Activated CD8-positive, alpha-beta memory T cell treated with anti-CD3 and anti-CD28 coated beads, Interleukin-2, amount 50 U/mL, for 4 hours (primary cell): ENCODE measurements at regions not wholly inside any gene's neighbourhood (a gene's known extent, or its start where the extent isn't known, plus 50 kb on each side); places are given as distances from the start of the nearest gene placed in this dataset.
"Not testable (repeated sequence)": the region's sequence is repeated elsewhere in the genome, so short reads cannot be mapped to it uniquely, and the experiment has no call there.

ENCODE experiments used
- DNase-seq: peaks from one replicate; pipeline ENCODE4 v3.0.0-alpha.2; 2020

DNA sequence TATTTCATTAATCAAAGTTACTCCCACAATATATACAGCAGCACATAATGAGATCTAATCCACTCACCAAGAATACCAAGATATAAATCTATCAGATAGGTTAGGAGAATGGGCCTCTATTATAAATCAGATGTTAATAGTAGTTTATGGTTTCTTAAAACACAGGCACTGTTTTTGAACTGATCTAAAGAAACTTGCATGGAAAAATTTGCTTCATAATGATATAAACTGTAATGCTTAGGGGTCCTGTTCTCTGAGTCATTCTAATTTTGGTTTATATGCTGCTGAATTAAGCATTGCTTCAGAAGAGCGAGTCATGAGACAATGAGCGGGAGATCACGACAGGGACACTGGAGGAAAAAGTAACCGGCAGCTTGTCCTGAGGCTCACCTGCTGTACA lies 113.3 kb upstream of the OTUD4 start:
- no peak for DNase-seq

DNA sequence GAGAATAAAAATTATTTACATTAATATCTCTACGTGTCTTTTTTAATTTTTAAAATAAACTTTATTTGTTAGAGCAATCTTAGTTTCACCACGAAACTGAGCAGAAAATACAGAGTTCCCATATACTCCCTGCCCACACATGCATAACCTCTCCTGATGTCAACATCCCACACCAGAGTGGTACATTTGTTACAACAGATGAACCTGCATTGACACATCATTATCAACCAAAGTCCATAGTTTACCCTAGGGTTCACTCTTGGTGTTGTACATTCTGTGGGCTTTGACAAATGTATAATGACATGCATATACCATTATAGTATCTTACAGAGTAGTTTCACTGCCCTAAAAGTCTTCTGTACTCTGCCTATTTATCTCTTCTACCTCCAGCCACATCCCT lies 110.6 kb upstream of the OTUD4 start:
- no peak for DNase-seq

DNA sequence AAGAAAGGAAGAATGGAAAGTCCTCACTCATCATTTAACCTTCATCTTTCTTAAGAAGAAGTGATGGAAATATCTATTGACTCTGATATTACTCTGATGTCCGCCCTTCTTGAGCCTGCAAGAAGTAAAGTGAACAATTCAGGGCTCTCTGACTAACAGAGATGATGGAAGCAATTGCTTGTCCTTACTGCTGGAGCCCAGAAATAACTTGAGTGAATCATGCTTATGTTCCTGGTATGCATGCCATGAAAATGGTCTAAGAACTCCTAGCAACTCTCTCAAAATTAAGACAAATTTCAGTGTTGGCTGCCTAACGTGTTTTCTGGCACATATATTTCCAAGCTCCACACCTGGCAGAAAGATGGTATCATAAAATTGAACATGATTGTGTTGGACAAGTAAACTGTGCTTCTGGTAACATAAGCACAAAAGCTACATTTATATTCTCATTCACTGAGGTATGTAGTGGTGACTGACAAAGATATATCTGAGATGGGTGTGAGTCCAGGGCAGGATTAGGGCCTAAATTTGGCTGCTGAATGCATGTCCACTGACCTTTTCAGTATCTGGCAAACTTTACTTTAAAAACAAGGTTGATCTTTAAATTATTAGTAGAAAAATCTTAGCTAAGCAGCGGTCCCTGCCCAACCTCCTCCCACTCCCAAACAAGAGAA lies 109.2 kb upstream of the OTUD4 start:
- DNase-seq, result no peak

DNA sequence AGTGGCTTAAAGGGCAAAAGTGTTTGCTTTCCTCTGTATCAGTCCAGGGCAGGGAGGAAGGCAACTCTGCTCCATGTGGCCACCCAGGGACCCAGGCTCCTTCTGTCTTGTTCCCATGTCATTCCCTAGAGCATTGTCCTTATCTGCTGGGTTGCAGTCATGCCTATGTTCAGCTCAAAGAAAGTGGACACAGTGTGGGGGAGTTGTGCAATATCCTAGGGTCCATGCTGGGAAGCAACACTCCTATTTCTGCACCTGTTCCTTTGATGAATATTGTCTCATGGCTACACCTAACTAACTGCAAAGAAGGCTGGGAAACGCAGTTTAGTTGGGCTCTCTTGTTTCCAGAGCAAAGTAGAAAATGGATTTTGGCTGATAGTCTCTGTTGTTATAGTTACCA lies 107.0 kb upstream of the OTUD4 start:
- DNase-seq, result no peak

DNA sequence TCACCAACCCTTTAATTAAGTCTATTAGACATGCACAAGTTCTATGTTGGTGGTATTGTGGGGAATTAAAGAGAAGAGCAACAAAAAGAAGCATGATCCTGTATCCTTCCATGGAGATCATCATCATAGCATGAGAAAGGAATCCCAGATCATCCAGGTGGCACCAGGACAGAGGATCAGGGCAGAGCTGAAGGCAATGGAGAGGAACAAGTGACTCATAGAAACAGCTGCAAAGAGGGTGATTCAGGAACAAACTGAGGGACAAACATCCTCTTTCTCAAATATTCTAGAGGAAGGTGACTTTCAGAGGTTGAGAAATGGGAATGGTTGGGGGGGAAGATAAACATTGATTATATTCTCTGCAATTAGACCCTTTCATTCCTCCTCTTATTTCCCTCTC lies 105.5 kb upstream of the OTUD4 start:
- DNase-seq, result no peak

DNA sequence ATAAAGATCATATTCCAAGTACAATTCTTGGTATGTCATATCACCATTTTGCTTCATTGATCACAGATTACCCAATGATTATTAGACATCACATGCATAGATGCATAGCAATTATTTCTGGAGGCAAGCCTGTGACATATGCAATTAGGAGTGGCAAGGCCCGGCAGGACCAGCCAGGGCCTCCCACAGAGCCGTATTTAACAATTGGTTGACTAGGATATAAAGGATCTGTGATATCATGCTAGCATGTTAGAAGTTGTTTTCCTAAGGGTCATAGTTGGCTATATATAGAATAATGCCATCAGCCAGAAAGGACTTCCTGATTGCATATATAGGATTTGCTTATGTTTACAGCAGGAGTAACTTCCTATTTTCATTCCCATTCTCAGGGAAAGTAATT lies 103.5 kb upstream of the OTUD4 start:
- no peak for DNase-seq

DNA sequence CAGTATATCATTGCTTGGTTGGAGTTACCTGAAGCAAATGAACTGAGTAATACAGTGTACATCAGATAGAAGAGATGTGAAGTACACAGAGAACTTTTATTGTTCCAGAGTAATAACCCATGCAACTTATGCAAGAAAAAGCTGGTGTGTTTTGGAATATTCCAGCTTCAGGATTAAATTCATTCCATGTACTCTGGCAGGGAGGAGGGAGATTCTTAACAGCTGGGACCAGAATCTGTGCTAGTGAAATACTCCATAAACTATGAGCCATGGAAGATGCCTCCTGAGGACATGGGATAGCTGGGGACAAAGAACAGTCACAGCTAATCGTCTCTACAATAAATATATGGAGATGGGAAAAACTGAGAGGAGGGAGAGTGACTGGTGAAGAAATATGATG lies 101.6 kb upstream of the OTUD4 start:
- DNase-seq, result no peak

DNA sequence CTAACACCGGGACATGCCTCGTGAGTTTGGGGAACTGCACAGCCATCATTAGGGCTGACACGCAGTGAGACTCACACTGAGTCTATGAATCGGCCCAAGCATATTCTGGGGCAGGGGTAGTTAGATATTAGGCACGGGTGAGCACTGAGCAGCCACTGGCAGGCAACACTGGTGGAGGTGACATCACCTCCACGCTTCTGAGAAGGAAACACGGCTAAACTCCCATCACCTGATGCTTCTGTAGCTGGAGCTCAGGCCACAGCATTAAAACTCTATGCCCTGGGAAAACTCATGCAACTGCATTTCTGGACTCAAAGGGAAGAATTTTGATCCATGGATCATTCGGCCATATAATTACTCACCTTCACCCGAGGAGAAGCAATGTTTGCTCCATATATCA lies 100.8 kb upstream of the OTUD4 start:
- no peak for DNase-seq

DNA sequence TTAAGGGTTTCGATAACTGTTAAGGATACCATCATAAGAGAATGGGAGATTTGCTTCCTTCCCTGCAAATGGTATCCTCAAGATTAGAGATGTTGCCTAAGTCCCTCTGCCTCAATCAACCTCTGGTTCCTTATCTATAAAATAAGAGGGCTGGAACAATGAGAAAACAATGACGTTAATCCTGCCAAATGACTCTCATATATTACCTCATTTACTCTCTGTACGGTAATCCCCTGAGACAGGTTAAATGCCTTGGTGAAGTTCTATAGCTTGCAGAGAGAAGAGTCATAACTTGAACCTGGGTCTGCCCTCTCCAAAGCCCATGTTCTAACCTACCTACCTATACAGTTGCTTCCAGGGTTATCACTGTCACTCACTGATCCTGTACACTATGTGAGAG lies 100.2 kb upstream of the OTUD4 start:
- DNase-seq, result no peak

DNA sequence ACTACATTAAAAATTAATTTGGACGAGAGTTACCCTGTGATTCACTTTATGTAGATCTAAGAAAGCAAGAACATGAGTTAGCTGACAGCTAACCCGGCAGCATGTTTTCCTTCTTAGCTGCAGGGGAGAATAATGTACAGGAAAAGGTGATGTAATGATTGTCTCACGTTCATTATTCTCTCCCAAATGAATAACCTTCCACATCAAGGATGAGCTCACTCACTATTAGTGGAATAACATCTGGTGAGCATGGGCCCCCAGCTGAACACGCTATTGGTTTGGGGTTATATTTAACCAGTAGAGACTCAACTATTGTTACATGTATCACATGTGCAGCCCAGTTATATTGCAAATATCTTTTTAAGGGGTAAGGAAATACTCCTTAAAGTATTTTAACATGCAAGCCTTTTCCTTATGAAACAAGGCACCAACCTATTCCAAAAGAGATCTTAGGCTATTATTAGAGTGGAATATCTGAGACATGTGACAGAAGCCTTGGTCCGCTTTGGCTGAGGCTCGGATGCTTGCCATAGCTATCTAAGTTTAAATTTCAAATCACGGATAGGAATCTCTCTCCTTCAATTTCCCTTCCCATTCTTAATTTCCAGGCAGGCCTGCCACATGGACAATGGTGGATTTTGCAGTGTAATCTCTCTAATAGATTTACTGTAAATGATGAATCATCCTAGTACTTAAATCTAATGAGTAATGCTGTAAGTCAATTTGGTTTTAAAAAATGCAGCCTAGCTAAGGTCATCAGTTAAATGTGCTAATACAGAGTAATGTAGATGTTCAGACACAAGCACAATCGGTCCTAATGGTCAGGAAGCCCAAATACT lies 99.0 kb upstream of the OTUD4 start:
- DNase-seq, result no peak

DNA sequence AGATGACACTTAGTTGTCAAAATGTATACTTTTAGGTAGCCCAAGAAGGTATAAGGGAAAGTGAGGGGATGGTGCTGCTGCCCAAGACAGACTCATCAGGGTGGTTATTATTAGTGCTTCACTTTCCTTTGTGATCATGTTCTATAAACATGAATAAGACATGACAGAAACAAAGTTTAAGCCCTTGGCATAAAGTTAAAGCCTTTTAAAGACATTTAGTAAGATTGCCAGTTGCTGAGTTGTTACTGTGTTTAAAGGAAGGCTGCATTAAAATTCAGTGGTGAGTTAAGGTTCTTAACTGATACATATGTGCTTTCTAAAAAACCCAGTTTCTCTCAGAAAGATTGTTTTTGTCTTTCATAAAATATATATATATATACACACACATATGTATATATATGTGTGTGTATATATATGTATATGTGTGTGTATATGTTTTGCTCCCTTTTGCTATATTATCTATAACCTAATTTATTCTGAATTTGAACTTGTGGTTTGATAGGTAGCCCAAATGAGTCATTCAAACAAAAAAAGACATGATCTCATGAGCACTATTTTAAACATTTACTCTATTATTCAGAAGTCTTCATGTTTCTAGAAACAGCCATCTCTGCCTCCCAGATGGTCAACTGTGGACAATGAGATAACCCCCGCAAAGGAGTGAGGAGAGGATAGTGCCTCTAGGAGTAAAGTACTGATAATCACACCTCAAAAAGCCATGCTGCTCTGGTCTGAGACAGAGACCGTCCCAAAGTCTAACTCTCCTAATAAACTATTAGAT lies 98.1 kb upstream of the OTUD4 start:
- DNase-seq, result no peak

DNA sequence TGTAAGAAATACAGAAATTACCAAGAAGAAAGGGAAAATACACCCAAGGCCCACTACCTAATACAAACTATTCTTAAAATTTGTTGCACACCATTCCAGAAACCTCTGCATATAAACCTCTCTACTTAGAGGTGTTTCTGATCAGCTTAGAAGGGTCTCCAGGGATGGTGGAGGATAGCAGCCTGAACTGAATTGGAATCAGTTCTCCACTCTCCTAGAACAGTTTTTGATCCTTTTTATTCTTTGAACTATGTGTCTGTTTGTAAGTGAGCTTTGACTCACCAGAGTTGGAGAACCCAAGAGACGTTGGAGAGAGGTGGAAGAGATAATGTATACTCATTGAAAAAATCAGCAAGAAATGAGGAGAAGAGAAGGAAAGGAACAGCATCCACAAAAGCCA lies 96.6 kb upstream of the OTUD4 start:
- no peak for DNase-seq

DNA sequence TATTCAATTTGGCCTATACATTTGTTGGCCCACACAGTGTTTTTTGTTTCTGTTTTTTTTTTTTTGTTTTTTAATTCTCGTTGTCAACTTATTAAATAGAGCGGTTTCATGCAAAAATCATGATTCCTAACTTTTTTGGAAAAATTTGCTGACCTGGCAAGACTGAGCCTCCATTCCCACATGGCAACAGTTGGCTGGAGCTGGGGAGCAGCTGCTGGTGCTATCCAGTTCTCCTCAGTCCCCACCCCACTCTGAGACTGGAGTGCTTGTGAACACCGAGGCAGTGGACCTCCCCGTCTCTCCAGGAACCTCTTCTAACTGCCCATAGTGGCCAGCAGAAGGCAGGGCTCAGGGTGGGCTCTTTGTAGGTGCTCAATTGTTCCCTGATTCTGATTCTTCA lies 95.7 kb upstream of the OTUD4 start:
- no peak for DNase-seq

DNA sequence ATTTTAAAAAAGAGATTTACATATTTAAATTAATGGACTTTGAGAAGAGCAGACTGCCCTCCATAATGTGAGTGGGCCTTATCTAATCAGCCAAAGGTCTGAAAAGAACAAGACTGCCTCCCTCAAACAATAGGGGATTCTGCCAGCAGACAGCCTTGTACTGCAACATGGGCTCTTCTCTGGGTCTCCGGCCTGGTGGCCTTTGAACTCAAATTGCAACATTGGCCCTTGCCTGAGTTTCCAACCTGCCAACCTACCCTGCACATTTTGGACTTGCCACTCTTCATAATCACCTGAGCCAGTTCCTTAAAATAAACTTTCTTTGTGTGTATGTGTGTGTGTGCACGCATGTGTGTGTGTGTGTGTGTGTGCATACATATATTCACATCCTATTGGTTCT lies 90.8 kb upstream of the OTUD4 start:
- DNase-seq, result no peak

DNA sequence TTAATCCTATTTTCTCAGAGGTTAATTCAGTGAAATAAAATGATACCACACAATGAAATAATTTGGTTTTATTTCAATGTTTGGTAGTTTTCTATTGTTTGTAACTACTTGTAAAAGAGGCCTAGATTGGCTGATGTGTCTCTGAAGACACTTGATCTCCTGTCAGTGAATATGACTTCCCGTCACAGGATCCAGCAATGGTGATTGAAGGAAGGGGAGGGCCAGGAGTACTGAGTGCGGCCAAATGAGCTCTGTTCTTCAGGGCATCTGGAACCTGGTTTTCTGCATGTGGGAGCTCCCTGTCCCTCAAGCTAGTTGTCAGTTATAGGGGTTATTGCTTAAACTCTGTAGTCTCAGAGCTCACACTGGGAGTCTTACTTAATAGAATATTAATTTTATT lies 86.5 kb upstream of the OTUD4 start:
- no peak for DNase-seq

DNA sequence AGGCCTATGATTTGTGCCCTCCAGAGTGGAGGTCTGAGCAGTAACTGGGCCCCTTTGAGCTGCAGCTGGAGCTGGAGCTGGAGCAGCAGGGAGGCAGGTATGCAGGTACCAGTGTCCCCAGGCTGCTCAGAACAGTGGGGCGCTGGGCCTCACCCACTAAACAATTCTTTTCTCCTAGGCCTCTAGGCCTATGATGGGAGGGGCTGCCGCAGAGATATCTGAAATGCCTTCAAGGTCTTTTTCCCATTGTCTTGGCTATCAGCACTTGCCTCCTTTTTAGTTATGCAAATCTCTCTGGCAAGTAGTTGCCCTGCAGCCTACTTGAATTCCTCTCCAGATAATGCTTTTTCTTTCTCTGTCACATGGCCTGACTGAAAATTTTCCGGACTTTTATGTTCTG lies 79.7 kb upstream of the OTUD4 start:
- DNase-seq, result no peak

DNA sequence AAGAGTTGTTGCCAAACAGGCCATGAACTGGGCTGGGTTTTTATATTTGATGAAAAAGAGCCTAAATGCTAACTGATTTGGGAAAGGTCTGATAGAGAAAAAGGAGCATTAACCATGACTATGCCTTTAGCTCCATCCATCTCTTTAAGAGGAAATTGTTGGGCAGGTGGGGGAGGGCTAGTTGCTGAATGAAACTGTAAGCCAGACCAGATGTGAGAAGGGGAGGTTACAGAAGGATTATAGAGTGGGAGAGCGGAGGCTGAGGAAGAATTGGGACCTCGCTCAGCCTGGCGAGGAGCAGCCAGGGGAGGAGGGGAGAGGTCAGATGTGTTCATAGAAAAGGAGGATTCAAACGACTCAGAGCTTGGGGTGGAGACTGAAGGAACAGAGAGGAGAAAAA lies 74.9 kb upstream of the OTUD4 start:
- not testable (repeated sequence) for DNase-seq

DNA sequence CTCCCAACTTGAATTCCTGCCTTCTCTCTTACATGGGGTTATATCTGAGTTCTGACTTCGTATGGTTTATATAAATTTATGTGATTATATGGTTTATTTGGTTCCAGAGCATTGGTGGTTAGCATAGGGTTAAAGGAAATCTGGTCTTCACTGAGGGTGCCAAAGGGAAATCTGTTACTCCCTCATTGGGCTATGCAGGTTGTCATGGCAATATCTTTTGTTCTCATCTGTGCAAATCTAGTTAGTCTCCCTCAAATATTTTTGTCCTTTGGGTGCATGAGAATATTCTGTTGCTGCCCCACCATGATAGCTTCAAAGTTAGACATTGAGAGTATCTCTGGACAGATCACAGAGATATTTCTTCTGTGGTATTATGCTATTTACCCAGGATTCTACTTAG lies 71.8 kb upstream of the OTUD4 start:
- DNase-seq, result no peak

DNA sequence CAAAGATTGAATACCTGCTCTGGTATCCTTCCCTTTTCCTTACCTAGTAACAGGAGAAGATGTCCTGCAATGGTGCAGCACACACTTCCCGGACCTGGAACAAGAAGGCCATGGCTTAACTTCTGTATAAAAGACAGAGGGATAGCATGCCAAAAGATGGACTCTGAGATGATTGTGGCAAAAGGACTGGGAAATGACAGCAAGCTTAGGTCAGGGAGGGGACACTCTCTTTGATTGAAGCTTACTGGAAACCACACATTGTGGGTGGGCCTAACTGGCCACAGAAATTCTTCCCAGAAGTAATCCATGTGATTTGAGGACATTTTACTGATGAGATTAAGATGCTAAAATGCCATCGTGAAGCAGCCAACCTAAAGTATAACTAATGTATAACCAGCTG lies 71.0 kb upstream of the OTUD4 start:
- no peak for DNase-seq

DNA sequence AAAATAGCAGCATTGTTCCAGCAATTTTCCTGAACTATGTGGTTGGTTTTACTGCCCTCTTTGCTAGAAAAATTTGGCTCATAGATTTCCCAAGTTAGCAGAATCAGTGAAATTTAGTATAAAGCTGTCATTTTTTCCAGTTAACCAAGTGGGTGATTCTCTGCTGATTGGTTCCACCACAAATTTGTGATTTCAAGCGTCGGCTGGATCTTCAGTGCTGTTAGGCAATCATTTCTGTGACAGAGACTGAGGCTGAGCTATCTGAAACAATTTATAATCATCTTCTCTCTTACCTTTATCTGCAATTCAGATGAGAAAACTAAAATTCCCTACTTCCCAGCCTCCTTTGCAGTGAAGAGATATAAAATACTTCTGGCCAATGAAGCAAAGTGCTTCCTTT lies 68.6 kb upstream of the OTUD4 start:
- DNase-seq, result no peak

DNA sequence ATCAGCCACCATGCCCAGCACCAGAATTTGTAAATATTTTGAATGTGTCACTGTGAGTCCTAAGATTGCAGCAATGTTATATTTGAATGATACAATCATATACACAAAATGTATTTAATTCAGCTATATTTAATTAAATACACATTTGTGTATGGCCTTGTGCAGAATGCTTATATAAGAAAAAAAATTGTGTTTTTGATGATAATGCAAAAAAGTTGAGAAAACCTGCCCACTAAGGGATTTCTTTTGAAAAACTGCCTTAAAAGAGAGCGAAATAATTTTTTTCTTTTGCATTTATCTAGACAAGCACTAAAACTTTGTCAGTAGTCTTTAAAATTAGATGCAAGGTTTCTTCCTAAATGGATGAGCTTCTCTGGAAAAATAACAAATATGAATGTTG lies 68.1 kb upstream of the OTUD4 start:
- no peak for DNase-seq

DNA sequence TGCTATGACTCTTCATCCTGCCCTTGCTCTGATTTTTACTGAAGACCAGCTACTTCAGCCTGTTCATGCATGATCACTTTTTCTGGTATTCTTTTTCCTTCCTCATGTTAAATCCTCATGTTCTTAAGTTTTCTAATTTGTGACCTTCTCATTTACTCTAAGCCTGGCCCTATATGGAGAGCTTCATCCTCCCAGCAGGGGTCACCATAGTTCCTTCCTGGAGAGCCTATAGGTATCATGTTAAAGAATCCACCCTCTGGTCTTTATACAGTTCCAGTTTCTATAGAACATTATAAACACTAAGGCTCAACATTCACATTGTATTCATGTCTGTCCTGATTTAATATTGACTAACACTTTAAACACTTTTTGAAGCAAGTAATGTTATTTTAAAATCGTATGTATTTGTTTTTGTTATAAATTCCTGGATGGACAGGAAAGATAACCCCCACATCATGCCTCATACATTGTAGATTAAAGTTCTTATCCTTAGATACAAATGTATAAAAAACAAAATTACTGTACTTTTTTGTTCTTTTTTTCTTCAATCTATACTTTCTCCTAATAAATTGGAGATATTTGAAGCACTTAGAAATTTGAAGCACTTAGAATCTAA lies 53.8 kb upstream of the OTUD4 start:
- DNase-seq, result peak; percentile 56

DNA sequence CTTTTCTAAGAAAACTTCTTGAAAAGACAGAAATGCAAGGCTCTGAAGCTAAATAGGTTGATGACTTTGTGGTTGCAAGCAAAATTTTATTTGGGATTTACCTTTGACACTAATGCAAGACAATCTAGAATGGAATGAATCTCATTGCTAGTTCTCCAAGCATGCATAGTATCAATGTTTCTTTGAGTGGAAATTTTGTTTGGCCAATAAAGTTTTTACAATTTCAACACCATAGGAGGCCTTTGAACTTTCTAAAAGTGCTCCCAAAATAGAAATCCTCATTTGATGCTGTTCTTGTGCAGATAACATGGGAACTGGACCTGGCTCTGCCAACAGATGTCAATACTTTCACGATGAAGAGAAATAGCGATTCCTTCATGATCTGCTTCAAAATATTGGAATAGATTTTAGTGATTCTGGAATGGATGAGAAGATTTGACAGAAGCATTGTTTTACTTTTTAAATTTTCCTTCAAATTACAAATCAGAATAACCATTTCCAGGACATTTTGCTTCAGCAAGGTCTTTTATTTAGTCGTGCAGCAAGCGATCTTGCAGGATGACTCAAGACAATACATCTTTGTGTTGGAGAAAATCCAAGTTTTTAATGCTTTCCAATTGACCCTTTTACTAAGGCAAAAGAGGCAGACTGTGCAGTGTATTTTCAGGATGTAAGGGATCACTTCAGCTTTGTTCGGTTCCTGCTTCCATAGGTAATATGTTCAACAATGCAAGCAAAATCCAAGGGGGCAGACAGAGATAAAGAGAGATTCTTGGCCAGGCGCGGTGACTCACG lies 51.7 kb upstream of the OTUD4 start:
- DNase-seq, result no peak
